ENCODE measurements at regions not wholly inside any gene's neighbourhood (a gene's known extent, or its start where the extent isn't known, plus 50 kb on each side); places are given as distances from the start of the nearest gene placed in this dataset.

DNA sequence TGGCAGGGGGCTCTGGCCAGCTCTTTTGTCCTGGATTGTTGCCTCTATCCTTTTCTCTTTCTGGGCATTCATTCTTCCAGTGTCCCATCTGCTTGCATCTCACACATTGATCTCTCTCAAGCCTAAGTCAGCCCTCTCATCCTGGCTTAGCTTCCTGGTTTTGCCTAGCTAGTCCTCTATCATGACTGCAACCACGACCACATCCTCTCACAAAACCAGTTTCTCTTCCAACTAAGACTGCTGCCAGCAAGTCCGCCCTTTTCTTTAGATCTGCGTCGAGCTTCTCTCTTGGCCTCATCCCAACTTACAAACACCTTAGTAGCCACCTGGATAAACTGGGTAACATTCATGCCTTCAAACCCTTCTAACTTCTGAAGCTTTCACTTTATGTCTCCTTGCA is 212.2 kb upstream of the HTR2A start:
- Histone ChIP-seq H3K27me3 (ENCODE audit: insufficient read depth, low read length, poor library complexity, severe bottlenecking) (no peaks in the 10 kb centered on the region), H3K9me3 (ENCODE audit: insufficient read depth, low read depth, low read length) (no peaks in the 10 kb centered on the region), H3K79me2 (ENCODE audit: insufficient read depth, low read length) (no peaks in the 10 kb centered on the region), H2AFZ (ENCODE audit: low read length) (peak overlapping the region; percentile 2; the same call in 1 of the 2 replicates), H3K4me2 (ENCODE audit: low read depth, low read length, poor library complexity, severe bottlenecking) (no peak overlapping the region), H3K4me1 (ENCODE audit: insufficient read depth, low read length, poor library complexity, severe bottlenecking) (peaks cover 3% of the 10 kb centered on the region), H3K36me3 (ENCODE audit: insufficient read depth, low read length) (no peaks in the 10 kb centered on the region), H3K9me2 (replicated peaks; ENCODE audit: low read depth, low read length) (no peaks in the 10 kb centered on the region), H3F3A (ENCODE audit: low read depth) (no peaks in the 10 kb centered on the region), H4K20me1 (ENCODE audit: insufficient read depth, low read length, poor library complexity, severe bottlenecking) (no peaks in the 10 kb centered on the region), H3K4me3 (ENCODE audit: low read length, poor library complexity, severe bottlenecking) (no peak overlapping the region), H3K9ac (ENCODE audit: low read depth, low read length, poor library complexity, severe bottlenecking) (no peak overlapping the region)
- no peak for TF ChIP-seq CTCF (conservative IDR thresholded peaks at IDR 0.05; ENCODE audit: low read length)
- TF ChIP-seq EZH2phosphoT487 (IDR thresholded peaks at IDR 0.05; ENCODE audit: borderline replicate concordance) = no peak

DNA sequence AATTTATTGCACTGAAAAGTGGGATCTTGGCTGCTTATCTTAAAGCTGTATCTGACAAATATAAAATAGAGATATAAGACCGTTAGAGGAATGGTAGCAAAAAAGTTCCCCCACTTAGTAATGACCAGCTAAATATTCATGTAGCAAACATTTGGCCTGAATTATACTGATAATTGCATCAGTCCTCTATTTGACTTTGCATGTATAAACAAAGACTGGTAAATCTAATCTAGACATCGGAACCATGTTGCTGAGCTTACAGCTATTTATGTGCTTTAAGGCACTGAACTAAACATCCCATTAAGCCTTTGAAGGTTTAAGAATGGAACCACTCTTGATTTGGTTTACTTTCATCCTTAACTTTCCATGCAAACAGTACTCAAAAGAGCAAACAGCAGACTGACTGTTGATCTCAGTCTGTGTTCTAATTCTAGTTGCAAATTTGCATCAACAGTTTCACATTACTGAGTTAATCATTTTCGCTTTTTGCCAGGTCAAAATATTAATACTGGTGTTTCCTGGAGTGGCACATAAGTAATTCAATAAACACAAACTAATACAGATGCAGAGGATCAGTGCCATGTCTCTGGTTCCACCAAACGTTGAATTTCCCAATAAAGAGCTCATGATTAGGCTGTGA is 203.5 kb upstream of the HTR2A start:
- Histone ChIP-seq H3K9ac (ENCODE audit: low read depth, low read length, poor library complexity, severe bottlenecking) (no peak overlapping the region), H3F3A (ENCODE audit: low read depth) (no peaks in the 10 kb centered on the region), H3K4me1 (ENCODE audit: insufficient read depth, low read length, poor library complexity, severe bottlenecking) (no peaks in the 10 kb centered on the region), H3K79me2 (ENCODE audit: insufficient read depth, low read length) (no peaks in the 10 kb centered on the region), H2AFZ (ENCODE audit: low read length) (no peak overlapping the region), H3K27me3 (ENCODE audit: insufficient read depth, low read length, poor library complexity, severe bottlenecking) (no peaks in the 10 kb centered on the region), H3K4me3 (ENCODE audit: low read length, poor library complexity, severe bottlenecking) (no peak overlapping the region), H3K9me2 (replicated peaks; ENCODE audit: low read depth, low read length) (no peaks in the 10 kb centered on the region), H3K4me2 (ENCODE audit: low read depth, low read length, poor library complexity, severe bottlenecking) (no peak overlapping the region), H3K9me3 (ENCODE audit: insufficient read depth, low read depth, low read length) (no peaks in the 10 kb centered on the region), H4K20me1 (ENCODE audit: insufficient read depth, low read length, poor library complexity, severe bottlenecking) (no peaks in the 10 kb centered on the region), H3K36me3 (ENCODE audit: insufficient read depth, low read length) (no peaks in the 10 kb centered on the region)
- TF ChIP-seq CTCF (conservative IDR thresholded peaks at IDR 0.05; ENCODE audit: low read length) (no peak), EZH2phosphoT487 (IDR thresholded peaks at IDR 0.05; ENCODE audit: borderline replicate concordance) (no peak)

- Histone ChIP-seq H3K4me2 (ENCODE audit: low read depth, low read length, poor library complexity, severe bottlenecking) (no peak overlapping the region), H2AFZ (ENCODE audit: low read length) (no peak overlapping the region), H3K9me3 (ENCODE audit: insufficient read depth, low read depth, low read length) (no peaks in the 10 kb centered on the region), H3K79me2 (ENCODE audit: insufficient read depth, low read length) (no peaks in the 10 kb centered on the region), H3K4me1 (ENCODE audit: insufficient read depth, low read length, poor library complexity, severe bottlenecking) (no peaks in the 10 kb centered on the region), H3K4me3 (ENCODE audit: low read length, poor library complexity, severe bottlenecking) (no peak overlapping the region), H3K27me3 (ENCODE audit: insufficient read depth, low read length, poor library complexity, severe bottlenecking) (no peaks in the 10 kb centered on the region), H3F3A (ENCODE audit: low read depth) (no peaks in the 10 kb centered on the region), H3K36me3 (ENCODE audit: insufficient read depth, low read length) (no peaks in the 10 kb centered on the region), H3K9me2 (replicated peaks; ENCODE audit: low read depth, low read length) (no peaks in the 10 kb centered on the region), H4K20me1 (ENCODE audit: insufficient read depth, low read length, poor library complexity, severe bottlenecking) (no peaks in the 10 kb centered on the region), H3K9ac (ENCODE audit: low read depth, low read length, poor library complexity, severe bottlenecking) (no peak overlapping the region)
- TF ChIP-seq CTCF (conservative IDR thresholded peaks at IDR 0.05; ENCODE audit: low read length) (no peak), EZH2phosphoT487 (IDR thresholded peaks at IDR 0.05; ENCODE audit: borderline replicate concordance) (no peak)
Measured at GRCh38 chr13:47094734-47095434, 198.0 kb upstream of the HTR2A start.

Data from Loucy (cell line).